Right kidney (tissue), 1 donor: ENCODE measurements at regions not wholly inside any gene's neighbourhood (a gene's known extent, or its start where the extent isn't known, plus 50 kb on each side); places are given as distances from the start of the nearest gene placed in this dataset.
"Not testable (repeated sequence)": the region's sequence is repeated elsewhere in the genome, so short reads cannot be mapped to it uniquely, and the experiment has no call there.

ENCODE experiments used
- DNase-seq: peaks from one replicate; pipeline ENCODE4 v3.0.0-alpha.2; 2016

DNA sequence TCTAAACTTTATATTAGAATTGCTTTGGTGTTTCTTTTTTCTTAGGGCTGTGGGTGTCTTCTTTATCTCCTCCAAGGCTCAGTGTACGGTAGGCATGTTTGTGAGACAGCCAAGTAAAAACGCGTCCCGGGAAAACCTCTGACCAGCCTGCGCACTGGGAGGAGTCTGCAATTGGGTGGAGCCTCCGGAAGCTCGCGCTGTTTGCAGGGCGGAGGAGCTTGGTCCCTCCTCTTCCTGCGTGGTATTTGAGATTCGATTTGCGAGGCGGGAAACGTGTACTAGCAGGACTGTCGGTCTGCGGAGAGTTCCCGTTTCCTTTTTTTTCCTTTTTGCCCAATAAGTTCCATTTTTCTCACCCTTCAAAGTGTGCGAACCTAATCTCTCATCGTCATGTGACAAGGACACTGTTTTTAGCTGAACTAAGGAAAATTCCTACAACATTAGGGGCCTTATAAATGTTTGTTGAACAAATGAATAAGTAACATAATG lies 182.1 kb upstream of the OTX2 start:
- DNase-seq = no peak

DNA sequence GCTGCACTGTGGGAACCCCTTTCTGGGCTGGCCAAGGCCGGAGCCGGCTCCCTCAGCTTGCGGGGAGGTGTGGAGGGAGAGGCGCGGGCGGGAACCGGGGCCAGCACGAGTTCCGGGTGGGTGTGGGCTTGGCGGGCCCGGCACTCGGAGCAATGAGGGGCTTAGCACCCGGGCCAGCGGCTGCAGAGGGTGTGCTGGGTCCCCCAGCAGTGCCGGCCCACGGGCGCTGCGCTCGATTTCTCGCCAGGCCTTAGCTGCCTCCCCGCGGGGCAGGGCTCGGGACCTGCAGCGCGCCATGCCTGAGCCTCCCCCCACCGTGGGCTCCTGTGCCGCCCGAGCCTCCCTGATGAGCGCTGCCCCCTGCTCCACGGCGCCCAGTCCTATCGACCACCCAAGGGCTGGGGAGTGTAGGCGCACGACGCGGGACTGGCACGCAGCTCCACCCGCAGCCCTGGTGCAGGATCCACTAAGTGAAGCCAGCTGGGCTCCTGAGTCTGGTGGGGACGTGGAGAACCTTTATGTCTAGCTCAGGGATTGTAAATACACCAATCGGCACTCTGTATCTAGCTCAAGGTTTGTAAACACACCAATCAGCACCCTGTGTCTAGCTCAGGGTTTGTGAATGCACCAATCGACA lies 180.8 kb upstream of the OTX2 start:
- DNase-seq = not testable (repeated sequence)

DNA sequence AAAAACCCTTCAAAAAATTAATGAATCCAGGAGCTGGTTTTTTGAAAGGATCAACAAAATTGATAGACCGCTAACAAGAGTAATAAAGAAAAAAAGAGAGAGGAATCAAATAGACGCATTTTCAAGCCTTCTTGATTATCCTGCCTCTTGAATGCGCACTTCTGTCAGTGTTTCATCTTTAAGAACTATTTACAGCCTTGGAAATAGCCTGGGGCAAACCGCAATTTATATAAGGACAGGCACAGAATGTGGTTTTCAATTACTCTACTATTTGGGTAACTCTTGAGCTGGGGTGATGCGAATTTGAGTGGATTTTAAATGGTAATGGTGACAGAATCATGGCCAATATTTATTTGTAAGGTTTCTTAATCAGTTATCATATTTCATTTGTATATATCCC lies 179.1 kb upstream of the OTX2 start:
- DNase-seq = no peak

DNA sequence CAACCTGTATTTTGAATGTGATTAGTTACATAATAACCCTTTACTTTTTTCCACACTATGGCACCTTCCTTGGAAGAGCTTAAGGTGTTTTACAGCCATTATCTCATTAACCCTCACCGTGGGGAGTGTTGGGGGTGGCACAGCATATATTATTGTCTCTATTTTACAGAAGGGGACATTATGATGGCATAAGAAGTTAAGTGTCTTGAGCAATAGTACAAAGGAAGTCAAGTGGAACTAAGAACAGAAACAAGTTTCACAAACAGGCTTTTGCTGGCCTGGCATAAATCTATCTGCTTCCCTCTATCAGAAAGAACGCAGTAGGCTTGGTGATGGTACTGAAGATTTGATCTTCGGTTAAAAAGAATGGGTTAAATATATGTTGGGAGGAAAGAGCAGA lies 169.7 kb upstream of the OTX2 start:
- DNase-seq = no peak

DNA sequence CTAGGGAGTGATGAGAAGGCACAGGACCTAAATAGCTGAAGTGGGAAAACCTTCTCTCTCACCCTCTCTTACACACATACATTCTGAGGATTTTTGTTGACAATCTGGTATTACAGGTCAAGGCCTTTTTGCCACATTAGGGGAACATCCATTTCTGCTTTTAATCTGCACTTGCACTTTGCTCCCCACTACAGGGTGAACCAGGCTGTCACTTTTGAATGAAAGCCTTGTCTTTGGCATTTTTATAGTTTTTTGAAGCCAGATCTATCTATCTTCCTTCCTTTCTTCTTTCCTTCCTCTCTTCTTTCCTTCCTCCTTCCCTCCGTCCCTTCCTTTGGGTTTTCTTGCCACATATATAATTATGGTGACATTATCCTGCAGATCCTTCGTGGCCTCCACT lies 165.9 kb upstream of the OTX2 start:
- no peak for DNase-seq

DNA sequence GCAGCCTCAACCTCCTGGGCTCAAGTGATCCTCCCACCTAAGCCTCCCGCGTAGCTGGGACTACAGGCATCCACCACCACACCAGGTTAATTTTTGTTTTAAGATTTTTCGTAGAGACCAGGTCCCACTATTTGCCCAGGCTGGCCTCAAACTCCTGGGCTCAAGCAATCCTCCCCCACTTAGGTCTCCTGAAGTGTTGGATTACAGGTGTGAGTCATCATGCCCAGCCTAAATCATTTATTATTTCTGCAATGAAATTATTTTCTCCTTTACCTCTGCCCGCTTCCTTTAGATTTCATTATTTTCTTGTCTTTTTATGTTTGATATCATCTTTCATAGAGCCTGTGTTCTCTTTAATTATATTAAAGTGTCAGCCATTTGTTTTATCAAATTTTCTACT lies 165.2 kb upstream of the OTX2 start:
- no peak for DNase-seq

DNA sequence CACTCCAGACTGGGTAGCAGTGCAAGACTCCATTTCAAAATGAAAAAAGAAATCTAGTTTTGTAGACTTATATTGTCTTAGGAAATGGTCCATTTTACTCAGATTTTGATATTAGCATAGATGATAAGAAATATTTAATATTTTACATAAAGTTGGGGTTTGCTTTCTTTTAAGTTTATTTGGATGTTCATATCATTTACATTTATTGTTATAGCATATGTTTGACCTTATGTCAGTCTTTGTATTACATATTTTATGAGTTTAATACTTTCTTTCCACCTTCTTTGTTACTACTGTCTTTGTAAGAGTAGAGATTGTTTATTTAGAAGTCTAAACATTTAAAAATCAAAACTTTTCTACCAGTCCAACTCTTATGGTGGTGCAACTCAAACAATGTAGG lies 162.7 kb upstream of the OTX2 start:
- DNase-seq = no peak

DNA sequence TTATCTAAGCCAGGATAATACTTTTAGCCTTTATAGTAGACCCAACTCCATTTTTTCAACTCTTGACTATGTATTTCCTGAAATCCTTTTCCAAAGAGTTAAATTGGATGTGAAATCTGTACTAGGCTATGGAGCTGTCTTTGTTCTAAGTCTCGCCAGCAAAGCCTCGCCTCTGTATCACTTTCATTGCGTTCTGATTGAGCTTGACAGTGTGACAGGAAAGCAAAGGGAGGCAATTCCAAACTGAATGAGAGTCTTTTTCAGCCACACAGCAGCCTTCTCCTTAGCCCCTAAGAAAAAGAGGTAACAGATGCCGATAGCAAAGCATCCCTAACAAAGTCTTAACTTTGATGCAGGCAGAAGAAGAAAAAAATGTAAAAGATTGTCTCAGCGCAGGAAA lies 154.6 kb upstream of the OTX2 start:
- DNase-seq = no peak

DNA sequence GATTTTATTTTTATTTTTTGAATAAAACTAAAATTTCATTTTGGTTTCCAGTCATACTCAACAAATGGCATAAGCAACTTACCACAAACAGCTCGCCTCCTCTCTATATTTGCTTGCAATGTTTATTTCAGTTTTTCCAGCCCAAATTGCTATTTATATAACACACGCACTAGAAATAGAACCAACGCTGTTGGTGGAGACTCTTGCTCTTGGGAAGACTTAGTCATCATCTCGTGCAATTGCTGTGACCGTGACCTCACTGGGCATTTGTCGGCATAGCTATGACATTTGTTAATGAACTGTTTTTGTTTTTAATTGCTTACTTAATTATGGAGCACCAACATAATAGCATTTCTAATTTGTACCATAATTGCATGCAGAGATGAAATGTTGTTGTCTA lies 153.1 kb upstream of the OTX2 start:
- no peak for DNase-seq

DNA sequence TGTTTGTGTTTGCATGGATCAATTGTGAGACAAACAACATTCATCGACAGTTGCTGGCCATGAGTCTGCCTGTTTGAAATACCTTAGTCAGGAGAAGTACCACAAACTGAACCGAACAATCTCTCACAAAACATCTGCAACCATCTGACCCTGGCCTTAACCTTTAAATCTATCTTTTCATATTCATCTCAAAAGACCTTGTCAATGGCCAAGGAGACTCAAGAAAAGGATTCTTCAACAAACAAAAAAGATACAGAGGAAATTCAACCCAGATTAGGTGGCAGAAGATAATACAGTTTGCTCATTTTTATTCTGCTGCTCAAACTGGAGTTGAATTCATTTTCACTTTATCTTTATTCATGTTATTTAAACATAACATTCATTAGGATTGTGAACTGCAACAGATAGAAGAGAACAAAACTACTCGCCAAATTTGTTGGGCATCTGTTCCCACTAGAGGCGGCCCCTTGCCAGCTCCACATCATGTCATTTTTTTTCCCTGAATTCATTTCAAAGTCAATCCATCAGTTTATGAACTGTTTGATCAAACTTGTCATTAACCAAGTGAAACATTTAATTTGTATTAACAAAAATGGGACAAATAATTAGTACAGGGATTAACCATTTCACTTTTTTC lies 152.3 kb upstream of the OTX2 start:
- DNase-seq = no peak

DNA sequence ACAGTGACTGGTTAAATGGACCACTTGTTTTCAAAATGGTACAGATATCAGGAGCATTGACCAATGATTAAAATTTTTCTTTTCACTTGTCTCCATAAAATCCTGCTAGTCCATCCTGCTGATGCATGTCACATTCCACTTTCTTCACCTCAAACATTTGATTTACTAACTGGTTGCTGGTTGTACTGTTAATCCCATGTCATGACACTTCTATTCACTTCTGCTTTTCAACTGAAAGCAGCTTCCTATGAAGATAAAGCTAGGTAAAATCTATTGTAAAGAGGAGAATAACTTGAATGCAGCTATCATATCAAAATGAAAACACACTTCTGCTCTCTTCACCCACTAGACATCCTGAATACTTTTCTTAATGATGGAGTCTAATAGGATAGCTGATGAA lies 149.6 kb upstream of the OTX2 start:
- no peak for DNase-seq

DNA sequence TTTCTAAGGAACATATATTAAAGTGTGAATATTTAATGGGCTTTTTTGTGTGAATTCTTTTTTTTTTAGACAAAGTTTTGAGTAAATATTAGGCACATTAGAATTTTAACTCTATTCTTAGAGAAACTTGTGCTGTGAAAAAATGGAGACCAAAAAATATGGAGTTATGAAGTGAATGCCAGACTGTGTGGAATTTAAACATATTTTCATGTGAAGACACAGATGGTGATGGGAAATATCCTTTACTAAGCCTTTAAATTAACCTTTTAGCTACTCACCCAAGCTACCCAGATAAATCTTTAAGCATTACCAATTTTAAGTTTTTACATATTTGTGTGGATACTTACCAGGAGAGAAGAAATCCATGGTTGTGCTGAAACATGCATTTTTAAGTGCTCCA lies 148.8 kb upstream of the OTX2 start:
- no peak for DNase-seq

DNA sequence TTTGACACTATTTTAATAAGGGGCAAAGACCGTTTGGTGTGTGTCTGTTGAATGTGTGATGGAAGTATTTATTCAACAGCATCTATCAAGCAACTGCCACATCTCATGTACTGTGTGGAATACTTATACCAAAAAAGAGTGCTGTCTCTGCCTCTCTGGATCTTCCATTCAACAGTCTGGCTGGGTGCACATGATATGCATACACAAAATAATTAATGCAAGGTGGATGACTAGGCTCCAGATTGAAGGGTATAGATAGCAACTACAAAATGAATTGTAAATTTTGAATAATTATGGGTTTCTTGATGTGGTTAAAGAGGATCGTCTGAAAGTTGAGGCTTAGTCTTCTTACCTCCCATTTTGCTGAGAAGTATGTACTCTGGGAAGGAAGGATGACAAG lies 145.9 kb upstream of the OTX2 start:
- no peak for DNase-seq

DNA sequence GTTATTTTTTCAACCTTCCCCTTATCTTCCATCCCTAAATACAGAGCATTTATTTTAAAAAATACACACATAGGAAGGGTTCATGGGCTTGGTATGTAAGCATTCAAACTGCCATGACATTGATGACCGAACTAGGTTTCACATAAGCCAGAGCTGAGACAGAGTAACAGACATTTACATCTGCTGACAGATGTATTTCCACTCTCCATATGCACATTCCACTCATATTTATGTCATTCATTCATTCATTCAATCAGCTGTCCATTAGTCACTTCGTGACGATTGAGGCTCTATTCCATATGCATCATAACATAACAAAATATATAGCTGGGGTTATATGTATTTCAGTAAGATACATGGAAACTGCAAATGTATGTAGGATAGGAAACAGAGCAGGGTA lies 145.5 kb upstream of the OTX2 start:
- no peak for DNase-seq

DNA sequence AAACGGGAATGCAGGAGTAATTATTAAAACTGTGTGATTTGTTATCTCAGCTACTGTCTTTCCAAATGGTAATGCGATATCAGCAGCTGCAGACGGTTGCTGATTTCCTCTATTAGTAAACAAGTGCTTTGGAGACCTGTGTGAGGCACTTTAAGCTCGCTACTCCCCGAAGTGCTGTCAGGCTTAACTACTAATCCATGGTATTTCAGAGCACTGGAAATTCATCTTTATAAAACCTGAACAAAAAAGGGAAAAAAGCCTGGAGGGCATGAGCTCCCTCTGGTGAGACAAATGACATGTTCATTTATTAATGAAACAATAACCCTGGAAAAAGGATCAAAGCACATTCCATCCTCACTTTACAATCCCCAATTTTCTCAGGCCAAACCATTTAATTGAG lies 143.6 kb upstream of the OTX2 start:
- no peak for DNase-seq

DNA sequence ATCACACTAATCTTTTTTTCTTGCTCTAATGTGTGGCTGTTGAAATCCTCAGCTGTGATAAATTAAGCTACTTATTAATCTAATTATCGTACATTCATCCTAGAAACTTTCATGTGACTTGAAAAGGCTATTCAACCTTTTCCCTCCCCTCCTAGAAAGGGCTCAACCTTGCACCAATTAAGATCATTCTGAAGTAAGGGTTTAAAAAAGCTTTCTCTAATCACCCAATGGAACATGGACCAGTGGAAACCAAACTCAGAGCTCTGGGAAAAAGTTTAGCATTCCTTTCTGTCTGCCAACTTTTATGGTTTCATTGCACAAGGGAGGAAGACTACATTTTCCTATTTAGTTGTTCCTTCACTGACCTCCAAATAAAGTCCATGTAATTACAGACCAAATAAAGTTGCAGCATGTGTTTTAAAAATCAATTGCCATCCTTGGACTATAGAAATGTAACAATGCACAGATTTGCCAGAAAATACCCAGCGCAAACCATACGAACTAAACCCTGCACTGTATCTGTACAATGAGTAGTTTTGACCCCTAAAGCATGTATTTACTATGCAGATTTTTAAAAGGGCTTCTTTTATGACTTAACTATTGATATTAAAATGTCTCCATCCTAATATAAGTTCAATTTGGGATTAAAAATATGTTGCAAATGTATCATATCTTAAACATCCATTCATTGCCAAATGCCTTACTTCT lies 142.6 kb upstream of the OTX2 start:
- no peak for DNase-seq

DNA sequence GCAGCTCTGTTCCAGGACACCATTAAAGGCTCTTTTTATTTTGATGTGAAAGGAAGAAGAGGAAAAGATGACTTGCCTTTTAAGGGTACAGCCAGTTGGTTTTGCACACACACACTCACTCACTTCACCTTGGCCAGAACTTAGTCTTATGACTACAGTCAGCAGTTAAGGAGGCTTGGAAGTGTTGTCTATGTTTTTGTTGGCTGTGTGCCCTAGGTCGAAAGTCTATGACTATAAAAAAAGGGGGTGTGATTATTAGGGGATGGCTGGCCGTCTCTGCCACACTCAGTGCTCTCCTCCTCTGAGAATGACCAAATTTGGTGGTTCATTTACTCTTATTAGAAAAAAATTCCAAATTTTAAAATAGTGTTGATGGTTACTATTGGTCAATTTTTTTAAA lies 139.5 kb upstream of the OTX2 start:
- DNase-seq = no peak

DNA sequence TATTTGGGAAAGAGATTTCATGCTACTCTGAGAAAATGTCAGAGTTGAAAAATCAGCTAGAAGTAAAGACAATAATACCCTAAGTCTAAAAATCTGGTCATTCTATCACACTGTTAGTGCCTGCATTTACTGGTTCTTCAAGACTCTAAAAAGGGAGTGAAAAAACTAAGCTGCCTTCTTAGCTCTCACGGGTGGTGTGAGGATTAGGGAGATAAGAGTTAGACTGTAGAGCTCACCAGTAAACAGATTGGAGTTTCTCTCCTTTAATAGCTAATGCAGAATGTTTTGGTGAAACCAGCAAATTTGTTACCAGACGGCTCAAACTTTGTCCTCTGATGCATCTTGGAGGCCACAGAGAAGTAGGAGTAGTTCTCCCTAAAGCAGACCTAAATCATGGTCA lies 135.0 kb upstream of the OTX2 start:
- DNase-seq = no peak

DNA sequence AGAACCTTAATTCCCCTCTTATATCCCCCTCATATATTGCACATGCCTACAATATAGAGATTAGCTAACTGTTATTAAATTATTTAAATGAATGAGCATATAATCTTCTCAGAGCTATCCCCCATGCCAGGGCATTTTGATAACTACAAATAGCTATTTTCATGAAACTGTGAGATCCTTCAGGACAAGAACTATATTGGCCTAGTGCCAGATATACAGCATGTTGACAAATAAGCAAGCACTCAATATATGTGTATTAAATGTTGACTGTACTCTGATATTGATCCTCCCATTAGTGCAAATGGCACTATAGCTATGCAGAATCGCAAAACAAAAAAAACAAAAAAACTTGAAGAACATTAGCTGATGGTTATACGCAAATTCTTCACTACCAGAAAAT lies 134.1 kb upstream of the OTX2 start:
- DNase-seq = no peak

DNA sequence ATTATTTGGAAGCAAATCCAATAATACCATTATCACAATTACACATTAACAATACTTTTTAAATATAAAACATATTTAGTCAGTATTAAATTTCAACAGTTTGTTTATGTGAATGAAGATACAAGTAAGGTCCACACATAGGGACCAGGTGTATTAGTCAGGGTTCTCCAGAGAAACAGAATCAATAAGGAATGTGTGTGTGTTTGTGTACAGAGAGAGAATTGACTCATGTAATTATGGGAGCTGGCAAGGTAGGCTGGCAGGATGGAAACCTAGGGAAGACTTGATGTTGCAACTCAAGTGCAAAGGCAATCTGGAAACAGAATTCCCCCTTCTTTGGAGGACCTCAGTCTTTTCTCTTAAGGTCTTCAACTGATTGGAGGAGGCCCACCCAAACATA lies 123.2 kb upstream of the OTX2 start:
- no peak for DNase-seq

DNA sequence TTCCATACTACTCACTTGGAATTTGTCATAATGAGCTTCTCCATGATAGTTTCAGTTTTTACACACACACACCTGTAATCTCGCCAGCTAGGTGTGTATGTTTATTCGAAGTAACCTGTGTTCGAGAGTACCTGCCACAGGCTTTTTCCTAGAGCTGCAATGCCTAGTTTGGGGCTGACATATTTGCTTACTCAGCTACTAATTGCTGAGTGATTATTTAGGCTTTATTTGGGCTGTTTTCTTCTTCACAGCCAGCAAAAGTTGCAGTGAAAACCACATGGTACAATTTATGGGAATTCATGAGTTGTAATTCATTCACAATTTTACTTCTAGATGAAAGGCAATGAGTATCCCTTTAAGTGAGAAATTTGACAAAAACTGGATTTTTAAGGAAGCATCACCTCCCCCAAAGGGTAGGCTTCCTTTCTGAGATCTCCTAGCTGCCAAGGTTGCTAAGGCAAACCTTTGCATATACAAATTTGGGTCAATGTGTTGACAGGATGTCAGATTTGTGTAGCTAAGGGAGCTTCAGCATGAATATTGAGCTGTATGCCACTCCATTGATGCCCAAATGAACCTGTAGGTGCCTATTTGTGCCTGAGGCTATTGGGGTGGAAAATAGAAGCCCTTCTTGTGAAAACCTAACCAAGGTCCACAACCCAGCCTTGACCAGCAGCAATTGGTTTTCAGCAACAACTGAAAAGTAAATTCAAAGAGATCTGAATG lies 108.7 kb upstream of the OTX2 start:
- DNase-seq = no peak

DNA sequence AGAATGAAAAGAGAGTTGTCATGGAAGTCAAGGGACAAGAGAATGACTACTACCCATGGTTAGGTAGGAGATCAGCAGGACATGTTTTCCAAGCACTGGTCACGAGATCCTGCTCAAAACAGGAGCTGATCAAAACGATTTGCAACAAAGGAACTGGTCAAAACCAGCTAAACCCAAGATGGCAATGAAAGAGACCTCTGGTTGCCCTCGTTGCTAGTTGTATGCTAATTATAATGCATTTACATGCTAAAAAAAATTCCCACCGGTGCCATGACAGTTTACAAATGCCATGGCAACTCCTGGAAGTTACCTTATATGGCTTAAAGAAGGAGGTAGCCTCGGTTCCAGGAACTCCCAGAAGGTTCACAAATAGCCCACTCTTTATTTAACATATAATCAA lies 95.0 kb upstream of the OTX2 start:
- no peak for DNase-seq

DNA sequence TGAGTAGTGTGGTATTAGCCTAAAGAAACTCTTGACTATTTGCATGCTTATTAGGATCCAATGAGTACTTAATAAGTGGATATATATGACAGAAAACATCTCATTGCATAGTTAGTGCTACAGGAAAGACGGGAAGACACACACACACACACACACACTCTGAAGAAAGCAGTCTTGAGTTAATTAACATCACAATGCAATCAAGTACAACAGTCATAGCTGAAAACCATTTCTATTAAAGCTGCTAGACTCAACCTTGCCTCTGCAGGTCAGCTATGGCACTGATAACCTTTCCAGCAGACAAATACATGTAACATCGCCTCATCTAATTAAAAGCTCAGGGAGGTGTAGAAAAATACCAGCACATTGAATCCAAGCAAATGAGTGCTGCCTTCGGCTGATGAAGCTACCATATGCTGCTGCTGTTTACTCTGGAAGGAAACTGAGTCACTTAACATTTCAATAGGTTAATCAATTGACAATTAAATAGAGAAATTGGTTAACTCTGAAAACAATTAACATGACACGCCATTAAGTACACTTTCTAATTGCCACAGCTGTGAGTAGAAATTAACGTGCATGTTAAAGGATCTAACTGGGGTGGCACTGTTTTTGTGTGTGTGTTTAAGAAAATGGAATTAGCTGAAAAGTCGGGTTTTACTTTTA lies 93.2 kb upstream of the OTX2 start:
- no peak for DNase-seq
